HG03460 (cell line): ENCODE measurements at regions not wholly inside any gene's neighbourhood (a gene's known extent, or its start where the extent isn't known, plus 50 kb on each side); places are given as distances from the start of the nearest gene placed in this dataset.

Experiments
- ATAC-seq: cut with Tn5 transposase; IDR thresholded peaks from one replicate; pipeline ENCODE4 v1.9.1; 2021; ENCODE audit not compliant: unreplicated experiment

DNA sequence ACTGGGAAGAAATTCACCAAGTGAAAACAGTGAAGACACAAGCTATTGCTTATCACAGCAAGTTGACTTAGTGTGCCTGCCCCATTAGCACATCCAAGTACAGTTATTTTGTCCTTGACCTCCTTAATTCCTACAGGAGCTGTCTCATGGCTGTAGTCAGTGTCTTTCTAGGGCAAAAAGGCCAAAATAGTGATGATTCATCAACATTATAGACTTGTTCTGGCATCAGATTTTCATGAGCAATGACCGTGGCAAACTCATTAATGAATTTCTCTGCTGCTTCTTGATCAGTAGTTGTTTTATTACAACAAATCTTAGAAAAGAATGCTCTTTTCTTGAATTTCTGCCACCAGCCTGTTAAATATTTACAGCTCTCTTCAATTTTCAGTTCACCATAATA, 1169.3 kb upstream of the DDX18 start:
- no peak for ATAC-seq

DNA sequence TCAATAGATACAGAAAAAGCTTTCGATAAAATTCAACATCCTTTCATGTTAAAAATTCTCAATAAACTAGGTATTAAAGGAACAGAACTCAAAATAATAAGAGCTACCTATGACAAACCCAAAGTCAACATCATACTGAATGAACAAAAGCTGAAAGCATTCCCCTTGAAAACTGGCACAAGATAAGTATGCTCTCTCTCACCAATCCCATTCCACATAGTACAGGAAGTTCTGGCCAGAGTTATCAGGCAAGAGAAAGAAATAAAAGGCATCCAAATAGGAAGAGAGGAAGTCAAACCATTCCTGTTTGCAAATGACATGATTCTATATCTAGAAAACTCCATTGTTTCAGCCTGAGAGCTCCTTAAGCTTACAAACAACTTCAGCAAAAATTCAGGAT, 1145.8 kb upstream of the DDX18 start:
- ATAC-seq, result no peak

DNA sequence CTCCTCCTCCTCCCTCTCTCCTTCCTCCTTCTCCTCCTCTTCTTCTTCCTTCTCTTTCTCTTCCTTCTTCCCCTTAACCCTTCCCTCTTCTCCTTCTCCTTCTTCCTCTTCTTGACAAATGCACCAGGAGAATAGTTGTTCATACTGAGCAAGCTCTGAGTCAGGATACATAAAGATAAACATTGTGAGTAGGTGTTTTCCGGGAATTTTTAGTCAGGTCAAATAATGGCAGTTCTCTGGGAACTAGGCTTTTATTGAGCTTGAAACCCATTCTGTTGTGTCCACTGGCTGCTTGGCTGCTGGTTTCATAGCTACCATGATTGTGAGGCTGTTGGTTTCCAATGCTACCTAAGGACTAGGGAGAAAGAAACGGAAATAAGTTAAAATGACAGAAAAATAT, 1144.7 kb upstream of the DDX18 start:
- no peak for ATAC-seq

DNA sequence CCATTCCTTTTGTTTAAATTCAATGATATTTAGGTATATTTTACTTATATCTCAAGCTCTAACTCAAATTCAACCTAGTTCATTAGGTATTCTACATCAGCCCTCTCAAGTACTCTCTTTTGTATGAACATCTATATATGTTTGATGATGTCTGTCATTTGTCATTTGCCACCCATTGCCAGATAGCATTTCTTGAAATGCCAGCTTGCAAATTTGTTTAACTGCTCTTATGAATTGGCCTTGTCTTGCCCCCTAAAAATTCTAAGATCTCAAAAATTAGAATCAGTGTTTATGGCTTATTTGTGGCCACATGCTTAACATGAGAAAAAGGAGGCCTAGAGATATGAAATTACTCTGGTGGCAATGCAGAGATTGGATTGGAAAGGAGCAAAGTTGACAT, 1140.3 kb upstream of the DDX18 start:
- no peak for ATAC-seq

DNA sequence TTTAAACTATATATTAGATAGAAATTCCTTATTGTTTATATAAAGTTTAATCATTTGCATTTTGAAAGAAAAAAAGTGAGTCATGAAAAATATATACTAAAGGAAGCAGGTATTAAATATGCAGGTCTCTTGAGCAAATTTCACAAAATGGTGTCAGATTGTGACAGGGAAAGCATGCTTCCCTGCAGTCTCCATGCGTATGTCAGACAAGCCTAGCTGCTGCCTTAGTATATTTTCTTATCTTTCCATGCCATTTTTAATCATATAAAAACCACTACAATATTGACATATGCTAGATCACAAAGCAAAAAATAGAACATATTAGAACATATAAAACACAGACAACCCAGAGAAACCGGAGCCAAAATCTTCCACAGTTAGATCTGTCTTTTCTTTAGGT, 1137.7 kb upstream of the DDX18 start:
- ATAC-seq, result no peak

DNA sequence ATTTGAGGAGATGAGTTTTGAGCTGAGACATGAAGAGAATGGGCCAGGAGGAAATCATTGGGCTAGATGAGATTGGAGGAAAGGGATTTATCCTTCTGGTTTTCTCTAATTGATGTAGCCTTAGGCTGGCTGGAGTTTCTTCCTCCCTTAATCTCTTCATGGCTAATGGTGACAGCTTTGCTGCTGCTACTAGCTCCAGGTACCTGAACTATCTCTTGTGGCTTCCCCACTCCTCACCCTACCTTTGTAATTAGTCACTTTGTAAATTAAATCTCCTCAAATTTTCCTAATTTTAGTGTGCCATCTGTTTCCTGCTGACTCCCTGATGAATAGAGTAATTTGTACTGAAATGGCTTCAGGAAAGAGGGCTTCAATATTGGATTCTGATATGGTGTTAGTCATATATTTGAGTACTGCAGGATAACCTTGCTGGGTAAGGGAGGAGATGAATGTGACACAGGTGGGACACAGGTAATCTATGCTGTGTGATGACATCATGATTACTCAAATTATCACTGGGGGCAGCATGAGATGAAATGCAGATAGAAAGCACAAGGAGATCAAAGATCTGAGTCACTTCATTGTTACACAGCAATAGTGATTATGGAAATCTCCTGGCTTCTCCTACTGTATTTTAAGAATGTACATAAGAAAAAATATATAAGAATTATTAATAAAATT, 1134.1 kb upstream of the DDX18 start:
- no peak for ATAC-seq

DNA sequence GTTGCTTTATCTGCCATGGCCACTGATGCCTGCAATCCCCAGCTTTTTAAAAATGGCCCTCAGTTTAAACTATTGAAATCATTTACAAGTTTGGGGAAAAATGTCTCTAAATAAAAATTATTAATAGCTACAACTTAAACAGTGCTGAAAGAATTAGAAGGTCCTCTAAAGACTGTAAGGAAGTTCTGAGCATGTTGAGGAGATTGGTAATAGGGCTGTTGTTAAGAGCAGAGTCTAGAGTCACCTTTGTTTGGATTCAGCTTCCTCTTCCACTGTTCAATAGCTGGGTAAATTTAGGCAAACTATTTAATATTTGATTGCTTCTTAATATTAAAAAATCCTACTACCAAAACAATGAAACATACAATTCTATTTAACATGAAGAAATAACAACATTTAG, 1127.1 kb upstream of the DDX18 start:
- ATAC-seq, result no peak

DNA sequence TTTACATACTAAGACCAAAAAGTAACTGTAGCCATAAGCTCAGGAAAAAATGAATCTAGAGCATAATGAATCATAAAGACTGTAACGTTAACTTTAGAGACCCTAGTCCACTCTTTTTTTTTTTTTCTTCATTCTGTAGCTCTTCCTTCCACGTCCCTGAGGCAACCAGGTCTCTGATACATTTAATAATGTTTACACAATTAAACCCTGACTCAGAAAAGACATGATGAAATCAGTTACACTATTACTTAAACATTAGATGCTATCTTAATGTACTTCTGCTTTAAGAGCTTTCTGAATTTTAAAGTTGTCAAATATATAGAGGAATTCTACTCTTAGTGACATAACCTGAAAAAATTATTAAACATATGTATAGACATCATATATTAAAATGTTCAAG, 1121.5 kb upstream of the DDX18 start:
- ATAC-seq, result no peak

DNA sequence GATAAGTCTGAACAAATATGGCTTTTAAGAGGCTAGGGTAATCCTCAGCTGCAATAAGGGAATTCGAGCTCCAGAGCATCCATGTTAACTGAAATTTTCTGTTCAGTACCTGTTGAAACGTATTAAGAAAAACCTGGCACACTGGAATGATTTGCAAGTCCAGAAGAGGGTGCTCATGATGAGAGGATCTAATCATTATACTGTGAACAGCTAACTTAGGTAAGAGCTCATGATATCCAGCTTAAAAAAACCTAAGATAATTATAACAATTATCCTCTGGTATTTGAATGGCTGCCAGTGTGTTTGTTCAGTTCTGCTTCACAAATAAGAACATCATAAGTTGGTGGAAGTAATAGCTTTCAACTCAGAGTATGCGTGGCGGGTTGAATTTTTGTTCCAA, 1118.3 kb upstream of the DDX18 start:
- ATAC-seq, result no peak

DNA sequence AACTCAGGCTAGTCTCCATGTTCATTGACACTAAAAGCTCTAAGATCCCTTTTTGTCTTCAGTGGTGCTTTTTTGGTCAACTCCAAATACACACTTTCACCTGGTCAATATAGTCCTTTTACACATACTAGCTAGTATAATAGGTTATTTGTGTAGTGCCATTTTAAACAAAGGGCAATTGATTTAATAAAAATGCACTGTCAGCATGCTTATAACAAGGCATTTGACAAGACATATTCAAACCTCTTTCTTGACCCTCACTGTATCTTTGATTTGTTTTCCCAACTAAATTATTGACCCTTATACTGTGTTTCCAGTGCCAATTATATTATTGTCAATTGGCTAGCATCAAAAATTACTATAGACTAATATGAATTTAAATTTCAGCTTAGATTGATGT, 1117.6 kb upstream of the DDX18 start:
- no peak for ATAC-seq

DNA sequence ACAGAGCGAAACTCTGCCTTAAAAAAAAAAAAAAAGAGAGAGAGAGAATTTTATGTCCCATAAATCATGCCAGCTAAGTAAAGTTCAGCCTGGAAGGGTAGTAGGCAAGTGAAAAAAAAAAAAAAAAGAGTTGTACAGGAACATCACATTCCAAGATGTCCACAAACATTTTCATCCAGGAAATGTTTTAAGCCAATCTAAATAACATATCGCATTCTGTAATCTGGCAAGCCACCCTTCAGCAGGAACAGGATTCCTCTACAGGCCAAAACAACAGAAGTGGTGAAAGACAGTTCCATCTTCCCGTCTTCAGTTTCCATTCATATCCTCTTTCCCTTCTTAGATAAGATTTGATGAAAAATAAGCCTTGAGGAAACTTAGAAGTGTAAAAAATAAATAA, 1108.1 kb upstream of the DDX18 start:
- no peak for ATAC-seq

DNA sequence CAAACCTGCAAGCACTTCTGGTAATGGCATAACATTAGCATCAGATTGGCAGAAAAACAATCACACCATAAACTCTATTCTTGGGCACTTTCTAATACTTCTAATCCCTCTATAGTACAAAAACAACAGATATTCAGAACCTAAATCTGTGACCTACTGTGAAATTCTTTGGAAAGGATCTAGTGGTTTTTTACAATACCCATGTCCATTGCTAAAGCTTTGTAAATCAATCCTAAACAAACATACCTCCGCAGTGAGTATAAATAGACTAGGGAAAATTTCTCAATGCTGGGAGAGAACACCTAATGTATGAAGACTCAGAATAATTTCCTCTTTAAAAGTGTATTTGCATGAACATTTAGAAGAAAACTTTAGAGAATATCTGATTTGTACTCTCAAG, 1098.5 kb upstream of the DDX18 start:
- ATAC-seq, result no peak

DNA sequence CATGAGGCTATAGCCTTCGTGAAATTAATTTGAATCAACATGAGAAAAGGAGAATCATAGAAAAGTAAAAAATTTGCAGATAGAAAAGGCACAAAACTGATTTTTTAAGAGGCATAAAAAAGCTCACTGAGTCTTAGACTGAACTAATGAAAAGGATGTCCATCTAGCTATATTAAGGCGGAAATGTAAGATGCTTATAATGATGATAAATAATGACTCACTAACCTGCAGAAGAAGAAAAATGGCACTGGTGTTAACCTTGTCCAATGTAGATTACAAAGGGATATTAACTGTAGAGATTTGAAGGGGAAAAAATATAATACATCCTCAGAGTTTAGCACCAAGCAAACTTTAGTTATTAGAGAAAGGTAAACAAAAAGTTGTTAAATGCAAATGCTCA, 1098.0 kb upstream of the DDX18 start:
- ATAC-seq, result no peak

DNA sequence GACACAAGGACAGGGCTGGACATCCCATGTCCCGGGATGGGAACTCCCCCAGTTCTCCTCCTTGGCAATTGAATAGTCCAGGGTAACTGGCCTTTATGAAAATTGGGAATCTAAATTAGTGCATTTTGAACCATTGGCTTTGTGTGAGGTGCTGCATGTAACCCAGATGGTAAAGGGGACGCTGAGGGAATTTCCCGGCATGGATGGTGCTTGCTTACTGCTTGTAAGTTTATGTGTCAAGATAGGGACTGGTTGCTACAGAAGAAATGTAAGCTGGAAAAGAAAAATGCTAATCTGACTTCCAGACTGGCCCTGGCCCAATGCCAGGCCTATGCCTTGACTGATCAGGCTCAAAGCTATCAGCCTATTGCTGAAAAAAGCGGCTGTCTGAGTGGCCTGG, 1096.7 kb upstream of the DDX18 start:
- ATAC-seq, result no peak

DNA sequence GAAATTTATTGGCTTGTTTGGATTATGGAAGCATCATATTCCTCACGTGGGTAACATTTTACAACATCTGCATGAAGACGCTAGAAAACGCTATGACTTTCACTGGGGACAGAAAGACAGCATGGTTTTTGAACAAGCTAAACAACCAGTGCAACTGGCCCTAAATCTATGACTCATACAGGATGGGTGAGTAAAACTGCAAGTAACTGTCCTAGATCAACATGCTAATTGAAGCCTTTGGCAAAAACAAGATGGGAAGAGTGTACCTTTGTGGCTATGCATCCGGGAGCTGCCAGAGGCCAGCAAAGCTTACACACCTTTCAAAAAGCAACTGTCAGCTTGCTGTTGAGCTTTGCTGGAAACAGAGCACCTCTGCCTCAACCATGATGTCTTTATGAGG, 1096.0 kb upstream of the DDX18 start:
- ATAC-seq, result no peak

DNA sequence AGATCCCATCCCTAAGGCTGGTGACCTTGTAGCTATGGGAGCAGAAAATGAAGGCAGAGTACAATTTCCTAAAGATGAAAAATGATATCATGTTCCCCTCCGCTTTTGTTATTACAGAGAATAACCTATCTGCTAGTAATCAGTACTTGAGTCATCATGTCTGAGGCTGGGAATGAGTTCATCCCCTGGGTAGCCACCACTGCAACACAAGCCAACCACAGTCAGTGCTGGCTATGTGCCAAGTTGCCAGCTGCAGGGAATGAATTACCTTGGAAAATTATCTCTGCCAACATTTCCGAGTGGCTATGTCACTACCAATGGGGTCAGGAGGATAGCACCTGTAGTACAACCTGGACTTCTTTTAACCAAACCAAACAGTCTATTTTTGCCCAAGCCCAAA, 1094.7 kb upstream of the DDX18 start:
- no peak for ATAC-seq

DNA sequence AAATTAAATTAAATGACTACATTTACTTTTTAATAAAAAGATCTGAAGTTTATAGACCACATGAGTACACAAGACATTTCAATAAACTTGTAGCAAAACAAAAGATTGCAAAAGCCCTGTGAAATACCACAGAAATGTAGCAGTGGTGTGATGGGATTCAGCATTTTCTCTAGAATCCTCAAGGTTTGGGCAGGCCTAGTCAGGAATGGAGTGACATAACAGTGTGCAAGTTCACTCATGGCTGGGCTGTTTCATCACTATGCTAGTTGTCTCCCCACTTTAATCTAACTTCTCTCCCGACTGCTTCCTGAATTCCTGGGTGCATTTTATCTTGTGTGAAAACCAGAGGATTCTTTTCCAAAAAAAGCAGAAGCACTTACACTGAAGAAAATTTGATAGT, 1089.9 kb upstream of the DDX18 start:
- no peak for ATAC-seq

DNA sequence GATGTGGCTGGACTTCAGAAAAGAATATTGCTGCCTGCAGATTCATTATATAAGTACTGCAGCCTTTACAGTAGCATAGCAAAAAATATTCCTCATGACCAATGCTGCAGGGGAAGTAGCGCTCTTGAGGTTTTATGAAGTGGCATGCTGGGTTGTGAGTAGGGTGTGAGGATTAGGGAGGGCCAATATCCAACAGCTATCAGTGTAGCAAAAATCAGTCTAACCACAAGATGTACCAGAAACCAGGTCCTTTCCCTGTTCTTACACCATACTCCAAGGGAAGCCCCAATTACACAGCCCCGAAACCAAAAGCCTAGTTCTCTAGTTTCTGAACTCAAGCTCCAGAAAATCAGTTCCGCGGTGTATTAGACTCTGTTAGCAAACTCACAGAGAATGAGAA, 1082.2 kb upstream of the DDX18 start:
- ATAC-seq, result no peak

DNA sequence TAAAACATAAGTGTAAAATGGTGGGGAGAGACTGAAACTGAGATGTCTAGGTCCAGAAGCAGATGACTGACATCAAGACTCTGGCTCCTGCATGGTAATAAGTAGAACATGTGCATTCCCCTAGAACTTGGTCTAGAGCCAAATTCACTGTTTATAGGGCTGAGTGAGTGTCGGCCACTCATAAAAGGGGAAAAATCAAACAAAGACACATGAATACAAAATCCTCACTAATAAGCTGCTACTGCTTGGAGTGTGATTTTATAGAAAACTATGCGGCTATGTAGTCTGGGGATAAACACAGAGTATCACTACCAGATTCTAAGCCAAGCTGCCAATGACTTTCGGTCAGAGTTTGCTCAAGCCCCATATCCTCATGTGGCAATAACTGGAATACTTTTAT, 1080.8 kb upstream of the DDX18 start:
- no peak for ATAC-seq

DNA sequence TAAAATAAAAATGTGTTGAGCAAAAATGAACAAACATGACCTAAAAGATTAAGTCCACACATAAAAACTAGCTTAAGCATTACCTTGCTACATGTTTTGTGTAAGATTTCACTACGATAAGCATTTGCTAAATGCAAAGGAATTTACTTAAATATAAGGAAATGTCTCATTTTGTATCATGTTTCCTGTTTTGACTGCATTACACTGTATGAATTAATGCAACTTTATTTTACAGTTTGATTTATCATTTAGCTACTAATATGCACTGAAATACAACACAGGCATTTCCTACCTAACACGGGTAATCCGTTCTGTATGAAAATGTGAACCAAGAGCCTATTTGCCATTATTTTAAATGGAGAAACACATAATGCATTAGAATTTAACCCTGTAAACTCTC, 1076.5 kb upstream of the DDX18 start:
- ATAC-seq, result no peak

DNA sequence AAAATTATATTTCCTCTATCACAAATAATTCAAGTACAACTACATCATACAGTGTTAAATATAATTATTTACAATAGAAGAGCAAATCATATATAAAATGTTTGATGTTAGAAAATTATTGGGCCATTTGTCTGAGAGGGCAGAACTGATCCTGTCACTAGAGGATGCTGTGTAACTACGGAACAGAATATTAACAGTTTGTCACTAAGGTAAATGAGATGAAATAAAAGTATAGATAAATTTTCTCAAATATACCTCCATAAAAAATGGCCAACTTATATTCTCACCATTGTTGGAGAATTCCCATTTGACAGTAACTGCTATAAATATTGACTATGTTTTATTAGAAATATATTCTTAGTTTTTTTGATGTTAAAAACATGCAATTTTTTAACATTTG, 1067.4 kb upstream of the DDX18 start:
- no peak for ATAC-seq

DNA sequence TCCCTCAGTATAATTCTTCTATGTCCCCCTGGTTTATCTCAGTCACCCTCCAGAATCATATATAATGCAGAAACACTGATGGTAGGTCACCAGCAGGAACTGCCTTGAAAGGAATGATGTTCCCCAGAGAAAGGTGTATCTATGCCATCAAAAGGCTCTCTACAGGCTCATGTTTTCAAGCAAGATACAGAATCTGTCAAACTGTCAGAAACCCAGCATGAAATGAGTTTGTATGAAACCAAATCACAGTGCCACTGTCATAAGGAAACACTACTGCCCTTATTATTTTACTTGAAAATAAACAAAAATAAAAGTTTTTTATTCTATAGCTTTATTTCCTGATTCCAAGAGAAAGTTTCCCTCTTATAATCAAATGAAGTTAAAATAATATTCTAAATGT, 1064.5 kb upstream of the DDX18 start:
- ATAC-seq, result no peak

DNA sequence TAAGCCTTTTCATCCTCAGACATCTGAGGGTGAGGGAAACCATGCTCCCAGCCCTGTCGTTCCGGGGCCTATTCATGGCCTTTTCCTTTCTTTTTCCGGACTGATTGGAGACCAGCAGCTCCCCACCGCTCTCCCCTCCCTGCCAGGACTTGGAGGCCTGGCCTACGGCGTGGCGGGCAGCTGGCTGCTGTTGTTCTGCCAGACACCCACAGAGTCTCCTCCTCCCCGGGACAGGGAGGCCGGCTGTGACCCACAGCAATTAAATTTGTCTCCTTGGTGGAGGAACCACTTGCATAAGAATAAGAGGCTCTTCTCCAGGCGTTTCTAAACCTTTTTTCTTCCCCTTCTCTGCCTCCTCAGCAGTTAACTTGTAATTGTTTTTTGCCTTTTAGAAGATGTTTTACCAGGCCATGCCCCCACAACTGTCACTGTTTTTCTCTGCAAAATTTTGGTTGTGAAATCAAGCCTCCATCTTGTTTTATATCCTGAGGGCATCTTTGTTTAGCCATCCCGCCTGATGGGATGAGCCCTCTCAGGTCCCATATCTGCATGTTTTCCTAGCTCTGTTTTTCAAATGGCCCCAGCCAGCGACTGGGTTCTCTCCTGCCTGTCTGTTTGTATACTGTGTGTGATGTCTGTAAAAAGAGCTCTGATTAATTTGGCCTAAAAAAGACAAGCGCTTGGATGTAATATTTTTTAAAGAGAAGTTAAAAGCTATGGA, 1060.0 kb upstream of the DDX18 start:
- ATAC-seq, result no peak
